A673 (cell line): ENCODE measurements at regions not wholly inside any gene's neighbourhood (a gene's known extent, or its start where the extent isn't known, plus 50 kb on each side); places are given as distances from the start of the nearest gene placed in this dataset.
"Not testable (repeated sequence)": the region's sequence is repeated elsewhere in the genome, so short reads cannot be mapped to it uniquely, and the experiment has no call there.

ENCODE experiments used
- BruUV-seq: library from RNA; stranded (reverse); fragments of 400-500 nt; replicated peaks from 2 replicates; lab custom pipeline; 2021; lab: Mats Ljungman, UMichigan
- CTCF ChIA-PET: fragments of 300-600 bp; sonication (Branson Sonifier 250); formaldehyde crosslinking; loops from one replicate; lab custom pipeline; 2022; ENCODE audit warnings: antibody characterized with exemption; lab: Charles Lee
- POLR2A ChIA-PET: fragments of 300-600 bp; sonication (Branson Sonifier 250); formaldehyde crosslinking; loops from one replicate; lab custom pipeline; 2022; ENCODE audit warnings: antibody characterized with exemption; ENCODE audit not compliant: low non-redundant PET; lab: Charles Lee
- DNase-seq: peaks from one replicate; pipeline ENCODE4 v3.0.0-alpha.2; 2015; ENCODE audit warnings: low spot score
- H3K27ac ChIP-seq: fragments of 200-600 bp; sonication (generic); 2 replicates; pipeline ENCODE4 v1.5.1; 2016; ENCODE audit warnings: mixed run types, low read depth, mild to moderate bottlenecking, mixed read lengths, antibody characterized with exemption, low read length; ENCODE audit not compliant: poor library complexity, severe bottlenecking
- H3K27me3 ChIP-seq: fragments of 200-600 bp; sonication (generic); replicated peaks from 2 replicates; pipeline ENCODE4 v1.6.1; 2017; ENCODE audit warnings: mixed run types, low read depth, mild to moderate bottlenecking, mixed read lengths, antibody characterized with exemption, low read length; ENCODE audit not compliant: insufficient read depth, poor library complexity
- H3K36me3 ChIP-seq: fragments of 200-600 bp; sonication (generic); 2 replicates; pipeline ENCODE4 v1.6.1; 2016; ENCODE audit warnings: mixed run types, mild to moderate bottlenecking, mixed read lengths, antibody characterized with exemption, low read length; ENCODE audit not compliant: insufficient read depth, poor library complexity, severe bottlenecking
- H3K4me1 ChIP-seq: fragments of 200-600 bp; sonication (generic); 2 replicates; pipeline ENCODE4 v1.6.1; 2017; ENCODE audit warnings: mixed run types, mild to moderate bottlenecking, mixed read lengths, antibody characterized with exemption, low read length; ENCODE audit not compliant: insufficient read depth, poor library complexity, severe bottlenecking
- H3K4me3 ChIP-seq: fragments of 200-600 bp; sonication (generic); 2 replicates; pipeline ENCODE4 v1.5.1; 2016; ENCODE audit warnings: low read depth, mixed run types, mild to moderate bottlenecking, mixed read lengths, low read length; ENCODE audit not compliant: poor library complexity, severe bottlenecking
- H3K9me3 ChIP-seq: fragments of 200-600 bp; sonication (generic); 2 replicates; pipeline ENCODE4 v1.6.1; 2016; ENCODE audit warnings: mixed run types, low read depth, mild to moderate bottlenecking, mixed read lengths, antibody characterized with exemption, low read length; ENCODE audit not compliant: poor library complexity, severe bottlenecking
- CTCF ChIP-seq: fragments of 300-800, 200-600 bp; sonication (generic); conservative IDR thresholded peaks from 2 replicates; pipeline ENCODE4 v1.5.1; 2017; ENCODE audit warnings: low read depth, mild to moderate bottlenecking, antibody characterized with exemption, low read length, moderate library complexity, mixed read lengths
- EZH2 ChIP-seq: fragments of 200-600 bp; sonication (generic); IDR thresholded peaks from 2 replicates; pipeline ENCODE4 v1.6.1; 2017; ENCODE audit warnings: borderline replicate concordance, low read depth, mild to moderate bottlenecking, mixed read lengths, antibody characterized with exemption, low read length; ENCODE audit not compliant: poor library complexity, severe bottlenecking
- intact Hi-C: fragments of 100-400 bp; cut with micrococcal nuclease; formaldehyde crosslinking; loops from one replicate; pipeline ENCODE4 v1.10.0; 2022; ENCODE audit not compliant: unreplicated experiment

GRCh38 chr10:84012831-84013458 lies 126.4 kb upstream of the GHITM start:
- H3K4me1 ChIP-seq: peaks cover 6% of the 10 kb centered on the region
- intact Hi-C loops: no loop called here
- no peaks in the 10 kb centered on the region for H3K27me3 ChIP-seq
- no peaks in the 10 kb centered on the region for H3K36me3 ChIP-seq
- POLR2A ChIA-PET: no interaction called here
- DNase-seq: no peak
- no peak overlapping the region for H3K27ac ChIP-seq
- H3K4me3 ChIP-seq: no peak overlapping the region
- no peak for TF ChIP-seq EZH2
- TF ChIP-seq CTCF: no peak
- CTCF ChIA-PET: no interaction called here
- BruUV-seq: no TSS peak
- H3K9me3 ChIP-seq: no peaks in the 10 kb centered on the region

- no peaks in the 10 kb centered on the region for H3K4me1 ChIP-seq
- POLR2A ChIA-PET: no interaction called here
- TF ChIP-seq EZH2 (no peak), CTCF (no peak)
- H3K4me3 ChIP-seq: no peak overlapping the region
- DNase-seq: no peak
- no peak overlapping the region for H3K27ac ChIP-seq
- BruUV-seq: no TSS peak
- no peaks in the 10 kb centered on the region for H3K27me3 ChIP-seq
- H3K36me3 ChIP-seq: no peaks in the 10 kb centered on the region
- H3K9me3 ChIP-seq: no peaks in the 10 kb centered on the region
- intact Hi-C loops: no loop called here
- CTCF ChIA-PET: no interaction called here
These were observed 123.3 kb upstream of the GHITM start for GRCh38 chr10:84015877-84016595.

- TF ChIP-seq CTCF: no peak
- TF ChIP-seq EZH2: no peak
- no peak for DNase-seq
- H3K27ac ChIP-seq: no peak overlapping the region
- H3K9me3 ChIP-seq: no peaks in the 10 kb centered on the region
- BruUV-seq: no TSS peak
- no peaks in the 10 kb centered on the region for H3K36me3 ChIP-seq
- intact Hi-C loops: no loop called here
- H3K4me1 ChIP-seq: no peaks in the 10 kb centered on the region
- ChIA-PET CTCF (no interaction called here), POLR2A (no interaction called here)
- H3K27me3 ChIP-seq: no peaks in the 10 kb centered on the region
- H3K4me3 ChIP-seq: no peak overlapping the region
These were observed 120.5 kb upstream of the GHITM start for GRCh38 chr10:84018826-84019225.

GRCh38 chr10:84019854-84020458 lies 119.4 kb upstream of the GHITM start:
- H3K4me3 ChIP-seq, intact Hi-C loops, H3K9me3 ChIP-seq, CTCF ChIA-PET, H3K27me3 ChIP-seq, H3K4me1 ChIP-seq, H3K27ac ChIP-seq, POLR2A ChIA-PET, BruUV-seq, DNase-seq, H3K36me3 ChIP-seq: not testable (repeated sequence)
